Adrenal gland (tissue), 9 donors: ENCODE measurements at regions not wholly inside any gene's neighbourhood (a gene's known extent, or its start where the extent isn't known, plus 50 kb on each side); places are given as distances from the start of the nearest gene placed in this dataset.

ENCODE experiments used
- DNase-seq, 7 donors: peaks; one replicate each; pipeline ENCODE4 v3.0.0-alpha.2; 2019 to 2020
- H3K27ac ChIP-seq, 5 donors: fragments of 200-600 bp; sonication (generic) in 4 of 5; 1 replicate in 3 of 5; 2 replicates in 2 of 5; pipeline versions ENCODE4 v1.5.1 to v1.8.0; 2016 to 2020; ENCODE audit warnings: mild to moderate bottlenecking in 1 of 5
- H3K27me3 ChIP-seq: fragments of 200-600 bp; 2 replicates; pipeline ENCODE4 v1.8.0; 2021
- H3K36me3 ChIP-seq, 2 donors: fragments of 200-600 bp; replicated peaks in 1 of 2; 1 replicate in 1 of 2; 2 replicates in 1 of 2; pipeline versions ENCODE4 v1.5.1 to v1.8.0; 2018 to 2022
- H3K4me1 ChIP-seq, 2 donors: fragments of 200-600 bp; replicated peaks in 1 of 2; 1 replicate in 1 of 2; 2 replicates in 1 of 2; pipeline versions ENCODE4 v1.5.1 to v1.8.0; 2018 to 2021
- H3K4me3 ChIP-seq, 4 donors: fragments of 200-600 bp; sonication (generic) in 3 of 4; one replicate each; pipeline ENCODE4 v1.5.1; 2016 to 2018
- H3K9me3 ChIP-seq, 3 donors: fragments of 200-600 bp; sonication (generic) in 1 of 3; replicated peaks in 1 of 3; 1 replicate in 2 of 3; 2 replicates in 1 of 3; pipeline versions ENCODE4 v1.5.1 to v1.8.0; 2016 to 2021
- CTCF ChIP-seq, 6 experiments: fragments of 450-650 bp in 4 of 6; fragments of 200-600 bp in 2 of 6; sonication (generic) in 1 of 6; IDR thresholded peaks; 1 replicate in 5 of 6; 2 replicates in 1 of 6; pipeline versions ENCODE4 v1.5.1 to v1.8.0; 2016 to 2021; ENCODE audit warnings: antibody characterized with exemption in 6 of 6, mild to moderate bottlenecking in 2 of 6, moderate library complexity in 1 of 6
- POLR2A ChIP-seq, 2 donors: fragments of 450-650 bp; IDR thresholded peaks; one replicate each; pipeline ENCODE4 v1.6.1; 2017; ENCODE audit warnings: antibody characterized with exemption in 2 of 2, mild to moderate bottlenecking in 2 of 2, moderate library complexity in 1 of 2
- WGBS, 4 donors: extraction: QIAGEN DNeasy Blood & Tissue Kit in 2 of 4; methylation state at CpG; one replicate each; pipeline versions ENCODE4 v1.1.5 to v1.1.7; 2013 to 2017; 5-methylcytosine and 5-hydroxymethylcytosine counted together
- intact Hi-C, 2 donors: fragments of 100-400 bp; cut with DNase I; formaldehyde crosslinking; loops; one replicate each; pipeline versions ENCODE4 v1.14.1 to v1.15.0; 2022 to 2023
- donor health status: healthy with polysubstance abuse.
- donor health status: Bipolar disorder and iron deficiency.
- donor health status: DM: yes; HTN: yes; CAD: no.
- donor health status: DM: no; HTN: no; CAD: no.
- donor health status: DM: no; HTN: no; CAD: no.

DNA sequence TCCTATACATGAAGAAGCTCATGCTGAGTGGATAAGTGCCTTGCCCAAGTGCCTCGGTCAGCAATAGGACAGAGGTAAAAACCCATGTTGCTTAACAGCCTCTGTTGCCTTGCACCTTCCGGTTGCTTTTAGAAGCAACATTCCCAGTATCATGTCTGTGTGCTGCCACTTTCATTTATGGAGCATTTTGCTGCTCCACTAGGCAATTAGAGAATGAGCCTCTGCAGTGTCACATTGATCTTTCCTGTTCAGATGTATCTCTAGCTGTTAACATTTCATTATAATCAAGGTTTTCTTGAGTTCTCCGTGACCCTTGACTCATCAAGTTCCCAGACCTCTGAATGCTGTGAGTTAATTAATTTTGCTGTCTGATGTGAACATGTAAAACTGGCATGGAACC is 134.5 kb upstream of the EPB41L3 start:
- Histone ChIP-seq H3K4me1 (no peaks in the 10 kb centered on the region), H3K9me3 (no peaks in the 10 kb centered on the region), H3K36me3 (no peaks in the 10 kb centered on the region), H3K27ac (no peak overlapping the region), H3K27me3 (no peaks in the 10 kb centered on the region), H3K4me3 (no peak overlapping the region)
- no peak for DNase-seq
- TF ChIP-seq CTCF (IDR thresholded peaks at IDR 0.05) (no peak), POLR2A (IDR thresholded peaks at IDR 0.05) (no peak)
- intact Hi-C loops, result no loop called here
- WGBS, 4 donors, result 50 to 70% (median 59%) methylated on average over 3 of the region's 3 CpGs

GRCh38 chr18:5673616-5674015 is 129.8 kb upstream of the EPB41L3 start:
- no peaks in the 10 kb centered on the region for H3K36me3 ChIP-seq
- WGBS, 4 donors, result 51 to 70% (median 67%) methylated on average over 2 of the region's 2 CpGs
- no peaks in the 10 kb centered on the region for H3K4me1 ChIP-seq
- intact Hi-C loops, result no loop called here
- no peak overlapping the region for H3K4me3 ChIP-seq
- H3K27ac ChIP-seq, result no peak overlapping the region
- H3K9me3 ChIP-seq, result no peaks in the 10 kb centered on the region
- no peak for DNase-seq
- H3K27me3 ChIP-seq, result no peaks in the 10 kb centered on the region
- TF ChIP-seq POLR2A (IDR thresholded peaks at IDR 0.05) (no peak), CTCF (IDR thresholded peaks at IDR 0.05) (no peak)

GRCh38 chr18:5669585-5669984 is 125.8 kb upstream of the EPB41L3 start:
- intact Hi-C loops, result no loop called here
- no peak overlapping the region for H3K4me3 ChIP-seq
- WGBS, 4 donors, result 82 to 96% (median 84%) methylated on average over 2 of the region's 2 CpGs

DNA sequence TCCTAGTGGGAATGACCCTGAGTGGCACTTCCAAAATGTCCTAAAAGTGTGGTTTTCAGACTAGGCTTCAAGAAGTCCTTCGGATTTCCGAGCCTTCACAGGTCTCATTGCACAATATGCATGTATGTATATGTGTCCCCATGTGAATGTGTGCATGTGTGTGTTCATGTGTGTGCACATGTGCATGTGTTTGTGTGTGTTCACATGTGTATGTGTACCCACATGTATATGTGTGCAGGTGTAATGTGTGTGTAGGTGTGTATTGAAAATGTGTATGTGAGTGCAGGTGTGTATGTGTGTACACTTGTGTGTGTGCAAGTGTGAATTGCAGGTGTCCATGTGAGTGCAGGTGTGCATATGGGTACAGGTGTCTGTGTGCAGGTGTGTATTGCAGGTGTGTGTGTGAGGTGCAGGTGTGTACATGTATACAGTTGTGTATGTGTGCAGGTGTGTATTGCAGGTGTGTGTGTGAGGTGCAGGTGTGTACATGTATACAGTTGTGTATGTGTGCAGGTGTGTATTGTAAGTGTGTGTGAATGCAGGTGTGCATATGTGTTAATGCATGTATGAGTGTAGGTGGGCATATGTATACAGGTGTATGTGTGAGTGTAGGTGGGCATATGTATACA is 124.4 kb upstream of the EPB41L3 start:
- Histone ChIP-seq H3K27ac (no peak overlapping the region), H3K27me3 (no peaks in the 10 kb centered on the region), H3K4me3 (no peak overlapping the region), H3K4me1 (no peaks in the 10 kb centered on the region), H3K36me3 (no peaks in the 10 kb centered on the region), H3K9me3 (no peaks in the 10 kb centered on the region)
- whole genome bisulfite sequencing, 4 donors, result 63 to 70% (median 67%) methylated on average over 2 of the region's 2 CpGs
- intact Hi-C loops, result no loop called here
- TF ChIP-seq POLR2A (IDR thresholded peaks at IDR 0.05) (no peak), CTCF (IDR thresholded peaks at IDR 0.05) (no peak)
- DNase-seq, result no peak

More at GRCh38 chr18:5669585-5669984, 125.8 kb upstream of the EPB41L3 start:
- Histone ChIP-seq H3K27ac (no peak overlapping the region), H3K4me1 (no peaks in the 10 kb centered on the region), H3K27me3 (no peaks in the 10 kb centered on the region), H3K9me3 (no peaks in the 10 kb centered on the region), H3K36me3 (no peaks in the 10 kb centered on the region)
- no peak for DNase-seq
- no peak for TF ChIP-seq CTCF (IDR thresholded peaks at IDR 0.05)
- no peak for TF ChIP-seq POLR2A (IDR thresholded peaks at IDR 0.05)
